ENCODE measurements at regions not wholly inside any gene's neighbourhood (a gene's known extent, or its start where the extent isn't known, plus 50 kb on each side); places are given as distances from the start of the nearest gene placed in this dataset.

DNA sequence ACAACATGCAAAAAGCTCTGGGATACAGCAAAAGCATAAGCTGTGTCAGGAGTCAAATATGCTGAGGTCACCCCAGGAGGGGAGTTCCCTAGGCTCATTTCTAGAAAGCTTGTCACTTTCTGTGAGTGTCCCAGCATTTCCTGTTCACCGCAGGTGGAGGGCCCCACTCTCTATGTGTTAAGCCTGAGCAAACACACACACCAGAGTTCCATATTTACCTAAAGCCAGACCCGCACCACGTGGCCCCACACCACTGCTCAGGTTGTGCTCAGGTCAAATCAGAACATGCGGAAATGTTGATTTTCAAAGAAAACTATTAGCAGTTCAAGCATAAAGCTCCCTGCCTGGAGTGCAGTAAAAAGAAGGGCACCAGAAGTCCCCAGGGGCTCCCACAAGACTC lies 259.6 kb upstream of the PPP2R2D start:
- Histone ChIP-seq H3K36me3 (ENCODE audit: insufficient read depth) (no peaks in the 10 kb centered on the region), H3K27me3 (ENCODE audit: insufficient read depth, low read depth) (peaks cover 13% of the 10 kb centered on the region; the same call in 1 of the 2 replicates), H3K9ac (no peak overlapping the region), H3K4me2 (no peak overlapping the region), H3K79me2 (ENCODE audit: insufficient read depth, low read depth) (no peaks in the 10 kb centered on the region), H3K4me3 (IDR thresholded peaks at IDR 0.05; ENCODE audit: insufficient read depth, low read depth, low read length) (no peak overlapping the region), H4K20me1 (ENCODE audit: insufficient read depth) (no peaks in the 10 kb centered on the region), H3K27ac (no peak overlapping the region), H3K4me1 (ENCODE audit: low read depth, poor library complexity, severe bottlenecking) (no peaks in the 10 kb centered on the region), H2AFZ (ENCODE audit: low read depth) (no peak overlapping the region)
- TF ChIP-seq, protein P1, sequence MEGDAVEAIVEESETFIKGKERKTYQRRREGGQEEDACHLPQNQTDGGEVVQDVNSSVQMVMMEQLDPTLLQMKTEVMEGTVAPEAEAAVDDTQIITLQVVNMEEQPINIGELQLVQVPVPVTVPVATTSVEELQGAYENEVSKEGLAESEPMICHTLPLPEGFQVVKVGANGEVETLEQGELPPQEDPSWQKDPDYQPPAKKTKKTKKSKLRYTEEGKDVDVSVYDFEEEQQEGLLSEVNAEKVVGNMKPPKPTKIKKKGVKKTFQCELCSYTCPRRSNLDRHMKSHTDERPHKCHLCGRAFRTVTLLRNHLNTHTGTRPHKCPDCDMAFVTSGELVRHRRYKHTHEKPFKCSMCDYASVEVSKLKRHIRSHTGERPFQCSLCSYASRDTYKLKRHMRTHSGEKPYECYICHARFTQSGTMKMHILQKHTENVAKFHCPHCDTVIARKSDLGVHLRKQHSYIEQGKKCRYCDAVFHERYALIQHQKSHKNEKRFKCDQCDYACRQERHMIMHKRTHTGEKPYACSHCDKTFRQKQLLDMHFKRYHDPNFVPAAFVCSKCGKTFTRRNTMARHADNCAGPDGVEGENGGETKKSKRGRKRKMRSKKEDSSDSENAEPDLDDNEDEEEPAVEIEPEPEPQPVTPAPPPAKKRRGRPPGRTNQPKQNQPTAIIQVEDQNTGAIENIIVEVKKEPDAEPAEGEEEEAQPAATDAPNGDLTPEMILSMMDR (conservative IDR thresholded peaks at IDR 0.05; ENCODE audit: low read depth, low read length), result no peak

DNA sequence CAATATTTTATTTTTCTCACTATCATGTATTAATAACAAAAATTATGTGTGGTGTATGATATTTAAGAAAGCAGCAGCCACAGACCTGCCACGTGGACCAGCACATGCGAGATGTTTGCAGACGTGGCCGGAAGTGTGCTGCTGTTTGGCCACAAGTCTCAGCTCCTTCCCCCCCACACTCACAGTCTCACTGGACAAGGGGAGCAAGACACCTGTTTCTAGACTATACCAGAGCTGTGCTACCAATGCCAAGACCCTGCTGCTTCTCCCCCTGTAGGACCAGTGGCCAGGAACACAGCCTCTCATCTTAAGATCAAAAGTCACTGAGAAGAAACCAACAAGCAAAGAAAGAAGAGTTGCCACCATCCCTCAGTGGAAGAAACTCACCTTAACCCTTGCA lies 258.9 kb upstream of the PPP2R2D start:
- peaks cover 13% of the 10 kb centered on the region; the same call in 1 of the 2 replicates for H3K27me3 ChIP-seq (ENCODE audit: insufficient read depth, low read depth)
- no peak overlapping the region for H3K27ac ChIP-seq
- TF ChIP-seq, protein P1 (conservative IDR thresholded peaks at IDR 0.05; ENCODE audit: low read depth, low read length), result no peak
- no peaks in the 10 kb centered on the region for H3K4me1 ChIP-seq (ENCODE audit: low read depth, poor library complexity, severe bottlenecking)
- no peak overlapping the region for H3K4me3 ChIP-seq (IDR thresholded peaks at IDR 0.05; ENCODE audit: insufficient read depth, low read depth, low read length)
- no peak overlapping the region for H3K4me2 ChIP-seq
- no peak overlapping the region for H2AFZ ChIP-seq (ENCODE audit: low read depth)
- no peaks in the 10 kb centered on the region for H4K20me1 ChIP-seq (ENCODE audit: insufficient read depth)
- no peaks in the 10 kb centered on the region for H3K36me3 ChIP-seq (ENCODE audit: insufficient read depth)
- H3K79me2 ChIP-seq (ENCODE audit: insufficient read depth, low read depth), result no peaks in the 10 kb centered on the region
- no peak overlapping the region for H3K9ac ChIP-seq

DNA sequence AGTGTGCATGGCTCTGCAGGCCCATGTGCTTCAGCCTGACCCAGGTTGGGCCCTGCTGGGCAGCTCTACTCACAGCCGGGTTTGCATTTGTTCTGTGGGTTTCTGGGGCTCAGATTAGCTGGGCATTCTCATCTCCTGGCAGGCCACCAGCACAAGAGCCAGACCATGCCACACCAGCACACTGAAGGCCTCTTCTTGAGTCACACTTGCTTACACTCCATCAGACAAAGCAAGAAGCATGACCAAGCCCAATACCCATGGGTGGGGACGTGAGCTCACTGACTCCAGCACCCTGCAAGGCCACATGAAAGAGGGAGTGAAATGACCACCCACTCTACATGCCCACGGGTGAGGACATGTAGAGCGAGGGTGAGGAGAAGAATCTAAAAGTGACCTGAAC lies 257.8 kb upstream of the PPP2R2D start:
- Histone ChIP-seq H4K20me1 (ENCODE audit: insufficient read depth) (no peaks in the 10 kb centered on the region), H3K27me3 (ENCODE audit: insufficient read depth, low read depth) (peaks cover 13% of the 10 kb centered on the region; the same call in 1 of the 2 replicates), H3K4me2 (no peak overlapping the region), H2AFZ (ENCODE audit: low read depth) (no peak overlapping the region), H3K4me1 (ENCODE audit: low read depth, poor library complexity, severe bottlenecking) (no peaks in the 10 kb centered on the region), H3K4me3 (IDR thresholded peaks at IDR 0.05; ENCODE audit: insufficient read depth, low read depth, low read length) (no peak overlapping the region), H3K27ac (no peak overlapping the region), H3K36me3 (ENCODE audit: insufficient read depth) (no peaks in the 10 kb centered on the region), H3K9ac (no peak overlapping the region), H3K79me2 (ENCODE audit: insufficient read depth, low read depth) (no peaks in the 10 kb centered on the region)
- TF ChIP-seq, protein P1 (conservative IDR thresholded peaks at IDR 0.05; ENCODE audit: low read depth, low read length), result no peak

DNA sequence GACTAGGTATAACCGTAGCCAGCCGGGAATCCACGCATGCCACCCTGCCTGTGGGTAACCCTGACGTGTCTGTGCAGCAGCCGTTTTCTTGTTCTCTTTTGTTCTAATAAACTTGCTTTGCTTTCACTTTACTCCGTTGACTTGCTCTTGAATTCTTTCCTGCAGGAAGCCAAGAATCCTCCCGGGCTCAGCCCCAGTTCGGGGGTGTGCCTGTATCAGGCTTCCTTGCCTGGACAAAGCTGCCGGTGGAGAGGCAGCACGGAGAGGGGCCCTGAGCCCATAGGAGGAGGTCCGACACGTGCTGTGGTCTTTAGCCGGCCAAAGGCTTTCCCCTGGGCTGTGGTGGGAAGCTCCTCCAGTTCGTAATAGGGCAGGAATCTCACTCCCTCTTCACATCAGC lies 256.5 kb upstream of the PPP2R2D start:
- Histone ChIP-seq H3K27me3 (ENCODE audit: insufficient read depth, low read depth) (peaks cover 13% of the 10 kb centered on the region; the same call in 1 of the 2 replicates), H3K4me2 (no peak overlapping the region), H4K20me1 (ENCODE audit: insufficient read depth) (no peaks in the 10 kb centered on the region), H3K79me2 (ENCODE audit: insufficient read depth, low read depth) (no peaks in the 10 kb centered on the region), H3K4me3 (IDR thresholded peaks at IDR 0.05; ENCODE audit: insufficient read depth, low read depth, low read length) (no peak overlapping the region), H3K27ac (no peak overlapping the region), H3K9ac (no peak overlapping the region), H3K36me3 (ENCODE audit: insufficient read depth) (no peaks in the 10 kb centered on the region), H3K4me1 (ENCODE audit: low read depth, poor library complexity, severe bottlenecking) (no peaks in the 10 kb centered on the region), H2AFZ (ENCODE audit: low read depth) (no peak overlapping the region)
- TF ChIP-seq, protein P1 (conservative IDR thresholded peaks at IDR 0.05; ENCODE audit: low read depth, low read length), result no peak
